ENCODE measurements at regions not wholly inside any gene's neighbourhood (a gene's known extent, or its start where the extent isn't known, plus 50 kb on each side); places are given as distances from the start of the nearest gene placed in this dataset.

- TF ChIP-seq POLR2AphosphoS5 (IDR thresholded peaks at IDR 0.05; ENCODE audit: low read depth, low read length) = no peak
- no peak for TF ChIP-seq TAF1 (IDR thresholded peaks at IDR 0.05; ENCODE audit: borderline replicate concordance, low read depth, low read length)
Measured at GRCh38 chr5:112616812-112617547, 120.7 kb upstream of the APC start.
